WTC11 (cell line): ENCODE measurements at regions not wholly inside any gene's neighbourhood (a gene's known extent, or its start where the extent isn't known, plus 50 kb on each side); places are given as distances from the start of the nearest gene placed in this dataset.
"Not testable (repeated sequence)": the region's sequence is repeated elsewhere in the genome, so short reads cannot be mapped to it uniquely, and the experiment has no call there.

Experiments used
- ATAC-seq: fragments of 200-7000 bp; cut with Tn5 transposase; 2 replicates; pipeline ENCODE4 v1.10.0; 2021; ENCODE audit warnings: mild to moderate bottlenecking, moderate library complexity
- CTCF ChIA-PET: fragments of 300-600 bp; sonication (Branson Sonifier 250); formaldehyde crosslinking; loops from one replicate; lab custom pipeline; 2021; ENCODE audit warnings: antibody characterized with exemption; lab: Charles Lee
- POLR2A ChIA-PET: fragments of 350-600 bp; sonication (Branson Sonifier 250); formaldehyde crosslinking; loops from one replicate; lab custom pipeline; 2021; ENCODE audit warnings: antibody characterized with exemption; lab: Charles Lee
- DNase-seq: peaks from one replicate; pipeline ENCODE4 v3.0.0; 2021; ENCODE audit warnings: low spot score
- H3K27ac Mint-ChIP-seq: 2 replicates; pipeline ENCODE4 v1.8.0; 2021; ENCODE audit warnings: mixed read lengths
- H3K27me3 Mint-ChIP-seq: 2 replicates; pipeline ENCODE4 v1.8.0; 2021; ENCODE audit warnings: low read depth, mild to moderate bottlenecking, moderate library complexity, mixed read lengths
- H3K36me3 Mint-ChIP-seq: 2 replicates; pipeline ENCODE4 v1.8.0; 2021; ENCODE audit warnings: mixed read lengths
- H3K4me1 Mint-ChIP-seq: 2 replicates; pipeline ENCODE4 v1.8.0; 2022; ENCODE audit warnings: mixed read lengths
- H3K4me3 Mint-ChIP-seq: 2 replicates; pipeline ENCODE4 v1.8.0; 2021; ENCODE audit warnings: mild to moderate bottlenecking, moderate library complexity, mixed read lengths
- H3K9me3 Mint-ChIP-seq: 2 replicates; pipeline ENCODE4 v1.8.0; 2021; ENCODE audit warnings: mixed read lengths
- CBFB ChIP-seq: sonication (generic); formaldehyde crosslinking; IDR thresholded peaks from 2 replicates; pipeline ENCODE4 v1.8.1; 2022; ENCODE audit warnings: mild to moderate bottlenecking, low read depth, missing genetic modification reagents
- CREB1 ChIP-seq: sonication (generic); formaldehyde crosslinking; IDR thresholded peaks from 2 replicates; pipeline ENCODE4 v1.8.0; 2023; ENCODE audit warnings: mild to moderate bottlenecking, missing genetic modification reagents
- CREM ChIP-seq: sonication (generic); formaldehyde crosslinking; IDR thresholded peaks from 2 replicates; pipeline ENCODE4 v1.8.1; 2022; ENCODE audit warnings: mild to moderate bottlenecking, missing genetic modification reagents, moderate library complexity
- FOXP1 ChIP-seq: sonication (generic); formaldehyde crosslinking; IDR thresholded peaks from 2 replicates; pipeline ENCODE4 v1.8.0; 2022; ENCODE audit warnings: missing genetic modification reagents, mild to moderate bottlenecking, moderate library complexity, borderline replicate concordance
- HMGA2 ChIP-seq: fragments of 250-450 bp; sonication (Bioruptor Pico); IDR thresholded peaks from 2 replicates; pipeline ENCODE4 v1.4.0; 2021; ENCODE audit warnings: mild to moderate bottlenecking, moderate library complexity
- NFE2L1 ChIP-seq: sonication (generic); formaldehyde crosslinking; IDR thresholded peaks from 2 replicates; pipeline ENCODE4 v1.8.1; 2023; ENCODE audit warnings: missing genetic modification reagents
- NR3C1 ChIP-seq: sonication (generic); formaldehyde crosslinking; conservative IDR thresholded peaks from 2 replicates; pipeline ENCODE4 v1.8.1; 2023; ENCODE audit warnings: low read depth, mild to moderate bottlenecking, missing genetic modification reagents
- OVOL2 ChIP-seq: fragments of 250-450 bp; sonication (Bioruptor Pico); IDR thresholded peaks from 2 replicates; pipeline ENCODE4 v1.9.0; 2021; ENCODE audit warnings: mild to moderate bottlenecking, borderline replicate concordance
- RELA ChIP-seq: sonication (generic); formaldehyde crosslinking; IDR thresholded peaks from 2 replicates; pipeline ENCODE4 v1.8.1; 2022; ENCODE audit warnings: missing genetic modification reagents, mild to moderate bottlenecking, borderline replicate concordance
- RORB ChIP-seq: fragments of 250-450 bp; sonication (Bioruptor Pico); IDR thresholded peaks from 2 replicates; pipeline ENCODE4 v1.9.0; 2021; ENCODE audit warnings: mild to moderate bottlenecking
- SP1 ChIP-seq: sonication (generic); formaldehyde crosslinking; conservative IDR thresholded peaks from 2 replicates; pipeline ENCODE4 v1.8.1; 2022; ENCODE audit warnings: missing genetic modification reagents
- ZNF232 ChIP-seq: sonication (generic); formaldehyde crosslinking; IDR thresholded peaks from 2 replicates; pipeline ENCODE4 v1.8.0; 2022; ENCODE audit warnings: mild to moderate bottlenecking, missing genetic modification reagents
- ZNF317 ChIP-seq: sonication (generic); formaldehyde crosslinking; IDR thresholded peaks from 2 replicates; pipeline ENCODE4 v1.8.1; 2023; ENCODE audit warnings: low read depth, mild to moderate bottlenecking, moderate library complexity, missing genetic modification reagents, borderline replicate concordance
- ZNF416 ChIP-seq: fragments of 250-450 bp; sonication (Bioruptor Pico); IDR thresholded peaks from 2 replicates; pipeline ENCODE4 v1.9.0; 2021; ENCODE audit warnings: mild to moderate bottlenecking, inconsistent platforms
- TF ChIP-seq, protein P1 (sequence below): sonication (generic); formaldehyde crosslinking; IDR thresholded peaks from 2 replicates; pipeline ENCODE4 v1.8.1; 2023; ENCODE audit warnings: mild to moderate bottlenecking, missing genetic modification reagents
- TF ChIP-seq, protein P2 (sequence below): sonication (generic); formaldehyde crosslinking; IDR thresholded peaks from 2 replicates; pipeline ENCODE4 v1.8.1; 2023; ENCODE audit warnings: mild to moderate bottlenecking, moderate library complexity, missing genetic modification reagents
- TF ChIP-seq, protein P3 (sequence below): fragments of 250-450 bp; sonication (Bioruptor Pico); IDR thresholded peaks from 2 replicates; pipeline ENCODE4 v1.9.0; 2021; ENCODE audit warnings: mild to moderate bottlenecking
- TF ChIP-seq, protein P4 (sequence below): sonication (generic); formaldehyde crosslinking; IDR thresholded peaks from 2 replicates; pipeline ENCODE4 v1.8.1; 2022; ENCODE audit warnings: mild to moderate bottlenecking, missing genetic modification reagents, moderate library complexity, borderline replicate concordance
- TF ChIP-seq, protein P5 (sequence below): sonication (generic); formaldehyde crosslinking; IDR thresholded peaks from 2 replicates; pipeline ENCODE4 v1.8.0; 2022; ENCODE audit warnings: mild to moderate bottlenecking, missing genetic modification reagents
- TF ChIP-seq, protein P6 (sequence below): sonication (generic); formaldehyde crosslinking; IDR thresholded peaks from 2 replicates; pipeline ENCODE4 v1.8.1; 2022; ENCODE audit warnings: mild to moderate bottlenecking, moderate library complexity, missing genetic modification reagents
- TF ChIP-seq, protein P7 (sequence below): fragments of 250-450 bp; sonication (Bioruptor Pico); conservative IDR thresholded peaks from 2 replicates; pipeline ENCODE4 v1.9.0; 2021; ENCODE audit warnings: mild to moderate bottlenecking

DNA sequence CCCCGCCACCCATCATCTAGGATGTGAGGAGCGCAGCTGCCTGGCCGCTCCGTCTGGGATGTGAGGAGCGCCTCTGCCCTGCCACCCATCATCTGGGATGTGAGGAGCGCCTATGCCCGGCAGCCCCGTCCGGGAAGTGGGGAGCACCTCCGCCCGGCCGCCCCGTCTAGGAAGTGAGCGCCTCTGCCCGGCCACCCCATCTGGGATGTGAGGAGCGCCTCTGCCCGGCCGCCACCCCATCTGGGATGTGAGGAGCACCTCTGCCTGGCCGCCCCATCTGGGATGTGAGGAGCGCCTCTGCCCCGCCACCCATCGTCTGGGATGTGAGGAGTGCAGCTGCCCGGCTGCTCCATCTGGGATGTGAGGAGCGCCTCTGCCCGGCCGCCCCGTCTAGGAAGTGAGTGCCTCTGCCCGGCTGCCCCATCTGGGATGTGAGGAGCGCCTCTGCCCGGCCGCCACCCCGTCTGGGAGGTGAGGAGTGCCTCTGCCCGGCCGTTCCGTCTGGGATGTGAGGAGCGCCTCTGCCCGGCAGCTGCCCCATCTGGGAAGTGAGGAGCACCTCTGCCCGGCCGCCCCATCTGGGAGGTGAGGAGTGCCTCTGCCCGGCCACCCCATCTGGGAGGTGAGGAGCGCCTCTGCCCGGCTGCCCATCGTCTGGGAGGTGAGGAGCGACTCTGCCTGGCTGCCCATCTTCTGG, 1086.5 kb downstream of the TYW1 start:
- CTCF ChIA-PET, POLR2A ChIA-PET, H3K4me1 Mint-ChIP-seq, H3K27me3 Mint-ChIP-seq, H3K27ac Mint-ChIP-seq, H3K4me3 Mint-ChIP-seq, DNase-seq, ATAC-seq: not testable (repeated sequence)
- H3K9me3 Mint-ChIP-seq = peaks cover 64% of the 10 kb centered on the region
- peaks cover 45% of the 10 kb centered on the region for H3K36me3 Mint-ChIP-seq

DNA sequence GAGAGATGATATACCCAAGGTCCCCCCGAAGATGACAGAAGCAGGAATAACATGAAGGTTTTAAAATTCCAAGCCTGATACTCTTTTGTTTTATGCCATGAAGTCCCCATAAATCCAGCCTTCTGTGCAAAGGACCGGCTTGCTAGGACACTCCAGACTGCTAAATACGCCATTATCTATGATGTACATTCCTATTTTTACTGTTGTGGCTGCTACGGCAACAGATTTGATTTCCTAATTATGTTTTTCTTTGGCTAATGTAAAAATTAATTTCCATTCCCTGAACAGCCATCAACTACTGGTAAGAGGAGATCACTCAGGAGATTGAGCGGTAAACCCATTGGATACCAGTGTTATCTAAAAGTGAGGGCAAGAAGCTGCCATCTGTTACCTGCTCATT, 1090.8 kb downstream of the TYW1 start:
- Mint-ChIP-seq H3K9me3 (peaks cover 41% of the 10 kb centered on the region), H3K27ac (no peak overlapping the region), H3K36me3 (peaks cover 22% of the 10 kb centered on the region), H3K4me1 (no peaks in the 10 kb centered on the region), H3K27me3 (no peaks in the 10 kb centered on the region), H3K4me3 (no peak overlapping the region)
- POLR2A ChIA-PET = no interaction called here
- TF ChIP-seq, protein P1, sequence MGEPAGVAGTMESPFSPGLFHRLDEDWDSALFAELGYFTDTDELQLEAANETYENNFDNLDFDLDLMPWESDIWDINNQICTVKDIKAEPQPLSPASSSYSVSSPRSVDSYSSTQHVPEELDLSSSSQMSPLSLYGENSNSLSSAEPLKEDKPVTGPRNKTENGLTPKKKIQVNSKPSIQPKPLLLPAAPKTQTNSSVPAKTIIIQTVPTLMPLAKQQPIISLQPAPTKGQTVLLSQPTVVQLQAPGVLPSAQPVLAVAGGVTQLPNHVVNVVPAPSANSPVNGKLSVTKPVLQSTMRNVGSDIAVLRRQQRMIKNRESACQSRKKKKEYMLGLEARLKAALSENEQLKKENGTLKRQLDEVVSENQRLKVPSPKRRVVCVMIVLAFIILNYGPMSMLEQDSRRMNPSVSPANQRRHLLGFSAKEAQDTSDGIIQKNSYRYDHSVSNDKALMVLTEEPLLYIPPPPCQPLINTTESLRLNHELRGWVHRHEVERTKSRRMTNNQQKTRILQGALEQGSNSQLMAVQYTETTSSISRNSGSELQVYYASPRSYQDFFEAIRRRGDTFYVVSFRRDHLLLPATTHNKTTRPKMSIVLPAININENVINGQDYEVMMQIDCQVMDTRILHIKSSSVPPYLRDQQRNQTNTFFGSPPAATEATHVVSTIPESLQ (CRISPR knock-in tag) = no peak
- no peak for TF ChIP-seq CREB1 (CRISPR knock-in tag)
- no peak for TF ChIP-seq NFE2L1 (CRISPR knock-in tag)
- TF ChIP-seq NR3C1 (CRISPR knock-in tag) = no peak
- TF ChIP-seq OVOL2 (CRISPR knock-in tag) = no peak
- no peak for TF ChIP-seq ZNF416 (CRISPR knock-in tag)
- TF ChIP-seq RELA (CRISPR knock-in tag) = no peak
- TF ChIP-seq, protein P2, sequence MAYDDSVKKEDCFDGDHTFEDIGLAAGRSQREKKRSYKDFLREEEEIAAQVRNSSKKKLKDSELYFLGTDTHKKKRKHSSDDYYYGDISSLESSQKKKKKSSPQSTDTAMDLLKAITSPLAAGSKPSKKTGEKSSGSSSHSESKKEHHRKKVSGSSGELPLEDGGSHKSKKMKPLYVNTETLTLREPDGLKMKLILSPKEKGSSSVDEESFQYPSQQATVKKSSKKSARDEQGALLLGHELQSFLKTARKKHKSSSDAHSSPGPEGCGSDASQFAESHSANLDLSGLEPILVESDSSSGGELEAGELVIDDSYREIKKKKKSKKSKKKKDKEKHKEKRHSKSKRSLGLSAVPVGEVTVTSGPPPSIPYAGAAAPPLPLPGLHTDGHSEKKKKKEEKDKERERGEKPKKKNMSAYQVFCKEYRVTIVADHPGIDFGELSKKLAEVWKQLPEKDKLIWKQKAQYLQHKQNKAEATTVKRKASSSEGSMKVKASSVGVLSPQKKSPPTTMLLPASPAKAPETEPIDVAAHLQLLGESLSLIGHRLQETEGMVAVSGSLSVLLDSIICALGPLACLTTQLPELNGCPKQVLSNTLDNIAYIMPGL (CRISPR knock-in tag) = no peak
- TF ChIP-seq SP1 = no peak
- no peak for TF ChIP-seq ZNF317 (CRISPR knock-in tag)
- CTCF ChIA-PET = interaction anchor here (1.2 kb wide), 1 partner anchor 24 kb away, joined by 3 read pairs; no protein-coding TSS in a partner anchor
- DNase-seq = no peak
- no peak for ATAC-seq

DNA sequence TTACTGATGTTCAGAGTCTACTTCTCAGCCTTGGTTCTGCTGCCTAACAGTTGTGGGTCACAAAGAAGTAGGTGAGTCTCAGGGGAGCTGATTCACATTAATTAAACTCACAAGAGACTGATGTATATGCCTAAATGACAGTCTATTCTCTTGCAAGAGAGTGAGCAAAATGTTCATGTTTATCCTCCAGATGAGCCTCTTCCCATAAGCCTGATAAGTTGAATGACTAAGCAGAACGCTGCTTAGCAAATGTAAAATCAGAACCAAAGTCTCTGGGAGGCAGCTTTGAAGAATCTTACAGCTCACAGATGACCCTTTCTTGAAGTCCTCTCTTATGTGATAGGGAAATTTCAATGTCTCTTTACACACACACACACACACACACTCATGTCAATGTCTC, 1092.2 kb downstream of the TYW1 start:
- DNase-seq (no peak), ATAC-seq (no peak)
- Mint-ChIP-seq H3K9me3 (peaks cover 46% of the 10 kb centered on the region), H3K36me3 (peaks cover 18% of the 10 kb centered on the region), H3K27me3 (no peaks in the 10 kb centered on the region), H3K4me1 (no peaks in the 10 kb centered on the region), H3K4me3 (no peak overlapping the region), H3K27ac (no peak overlapping the region)
- ChIA-PET POLR2A (no interaction called here), CTCF (no interaction called here)
- TF ChIP-seq CREM (CRISPR knock-in tag) (no peak), ZNF232 (CRISPR knock-in tag) (no peak), HMGA2 (no peak), FOXP1 (CRISPR knock-in tag) (no peak), CBFB (CRISPR knock-in tag) (no peak), RORB (CRISPR knock-in tag) (no peak)
- TF ChIP-seq, protein P3, sequence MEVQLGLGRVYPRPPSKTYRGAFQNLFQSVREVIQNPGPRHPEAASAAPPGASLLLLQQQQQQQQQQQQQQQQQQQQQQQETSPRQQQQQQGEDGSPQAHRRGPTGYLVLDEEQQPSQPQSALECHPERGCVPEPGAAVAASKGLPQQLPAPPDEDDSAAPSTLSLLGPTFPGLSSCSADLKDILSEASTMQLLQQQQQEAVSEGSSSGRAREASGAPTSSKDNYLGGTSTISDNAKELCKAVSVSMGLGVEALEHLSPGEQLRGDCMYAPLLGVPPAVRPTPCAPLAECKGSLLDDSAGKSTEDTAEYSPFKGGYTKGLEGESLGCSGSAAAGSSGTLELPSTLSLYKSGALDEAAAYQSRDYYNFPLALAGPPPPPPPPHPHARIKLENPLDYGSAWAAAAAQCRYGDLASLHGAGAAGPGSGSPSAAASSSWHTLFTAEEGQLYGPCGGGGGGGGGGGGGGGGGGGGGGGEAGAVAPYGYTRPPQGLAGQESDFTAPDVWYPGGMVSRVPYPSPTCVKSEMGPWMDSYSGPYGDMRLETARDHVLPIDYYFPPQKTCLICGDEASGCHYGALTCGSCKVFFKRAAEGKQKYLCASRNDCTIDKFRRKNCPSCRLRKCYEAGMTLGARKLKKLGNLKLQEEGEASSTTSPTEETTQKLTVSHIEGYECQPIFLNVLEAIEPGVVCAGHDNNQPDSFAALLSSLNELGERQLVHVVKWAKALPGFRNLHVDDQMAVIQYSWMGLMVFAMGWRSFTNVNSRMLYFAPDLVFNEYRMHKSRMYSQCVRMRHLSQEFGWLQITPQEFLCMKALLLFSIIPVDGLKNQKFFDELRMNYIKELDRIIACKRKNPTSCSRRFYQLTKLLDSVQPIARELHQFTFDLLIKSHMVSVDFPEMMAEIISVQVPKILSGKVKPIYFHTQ (CRISPR knock-in tag) = no peak
- TF ChIP-seq, protein P4, sequence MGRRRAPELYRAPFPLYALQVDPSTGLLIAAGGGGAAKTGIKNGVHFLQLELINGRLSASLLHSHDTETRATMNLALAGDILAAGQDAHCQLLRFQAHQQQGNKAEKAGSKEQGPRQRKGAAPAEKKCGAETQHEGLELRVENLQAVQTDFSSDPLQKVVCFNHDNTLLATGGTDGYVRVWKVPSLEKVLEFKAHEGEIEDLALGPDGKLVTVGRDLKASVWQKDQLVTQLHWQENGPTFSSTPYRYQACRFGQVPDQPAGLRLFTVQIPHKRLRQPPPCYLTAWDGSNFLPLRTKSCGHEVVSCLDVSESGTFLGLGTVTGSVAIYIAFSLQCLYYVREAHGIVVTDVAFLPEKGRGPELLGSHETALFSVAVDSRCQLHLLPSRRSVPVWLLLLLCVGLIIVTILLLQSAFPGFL (CRISPR knock-in tag) = no peak
- TF ChIP-seq, protein P5, sequence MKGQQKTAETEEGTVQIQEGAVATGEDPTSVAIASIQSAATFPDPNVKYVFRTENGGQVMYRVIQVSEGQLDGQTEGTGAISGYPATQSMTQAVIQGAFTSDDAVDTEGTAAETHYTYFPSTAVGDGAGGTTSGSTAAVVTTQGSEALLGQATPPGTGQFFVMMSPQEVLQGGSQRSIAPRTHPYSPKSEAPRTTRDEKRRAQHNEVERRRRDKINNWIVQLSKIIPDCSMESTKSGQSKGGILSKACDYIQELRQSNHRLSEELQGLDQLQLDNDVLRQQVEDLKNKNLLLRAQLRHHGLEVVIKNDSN (CRISPR knock-in tag) = no peak
- TF ChIP-seq, protein P6, sequence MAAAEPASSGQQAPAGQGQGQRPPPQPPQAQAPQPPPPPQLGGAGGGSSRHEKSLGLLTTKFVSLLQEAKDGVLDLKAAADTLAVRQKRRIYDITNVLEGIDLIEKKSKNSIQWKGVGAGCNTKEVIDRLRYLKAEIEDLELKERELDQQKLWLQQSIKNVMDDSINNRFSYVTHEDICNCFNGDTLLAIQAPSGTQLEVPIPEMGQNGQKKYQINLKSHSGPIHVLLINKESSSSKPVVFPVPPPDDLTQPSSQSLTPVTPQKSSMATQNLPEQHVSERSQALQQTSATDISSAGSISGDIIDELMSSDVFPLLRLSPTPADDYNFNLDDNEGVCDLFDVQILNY = no peak
- TF ChIP-seq, protein P7, sequence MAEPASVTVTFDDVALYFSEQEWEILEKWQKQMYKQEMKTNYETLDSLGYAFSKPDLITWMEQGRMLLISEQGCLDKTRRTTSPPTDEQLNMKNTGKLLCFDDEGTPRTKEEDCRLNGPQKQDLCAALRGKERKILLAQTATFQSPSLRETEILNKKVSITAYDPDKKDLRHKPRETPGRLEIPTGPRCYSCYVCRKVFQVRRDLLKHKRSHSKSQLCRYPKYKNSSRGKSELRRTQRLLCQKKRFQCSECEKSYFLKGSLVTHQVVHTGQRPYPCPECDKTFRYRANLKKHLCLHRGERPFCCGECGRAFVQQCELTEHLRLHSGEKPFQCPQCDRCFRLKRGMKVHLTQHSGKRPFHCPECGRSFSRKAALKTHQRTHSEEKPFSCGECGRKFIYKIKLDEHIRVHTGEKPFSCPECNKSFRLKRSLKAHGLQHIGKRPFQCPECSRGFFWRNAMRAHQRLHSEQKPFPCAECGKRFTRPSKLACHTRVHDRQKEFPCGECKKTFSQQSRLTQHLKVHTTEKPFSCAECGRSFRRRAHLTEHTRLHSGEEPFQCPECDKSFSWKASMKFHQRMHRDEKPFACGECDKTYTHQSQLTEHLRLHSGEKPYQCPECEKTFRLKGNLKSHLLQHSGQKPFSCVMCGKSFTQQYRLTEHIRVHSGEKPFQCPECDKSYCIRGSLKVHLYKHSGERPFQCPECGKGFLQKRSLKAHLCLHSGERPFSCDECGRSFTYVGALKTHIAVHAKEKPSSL (CRISPR knock-in tag) = no peak
